Stimulated activated CD8-positive, alpha-beta memory T cell treated with anti-CD3 and anti-CD28 coated beads, Interleukin-7, amount 100 ng/mL, for 48 hours (primary cell): ENCODE measurements at regions not wholly inside any gene's neighbourhood (a gene's known extent, or its start where the extent isn't known, plus 50 kb on each side); places are given as distances from the start of the nearest gene placed in this dataset.
"Not testable (repeated sequence)": the region's sequence is repeated elsewhere in the genome, so short reads cannot be mapped to it uniquely, and the experiment has no call there.

Experiments used
- DNase-seq, 2 donors: peaks; one replicate each; pipeline ENCODE4 v3.0.0-alpha.2; 2020; ENCODE audit warnings: low read depth in 1 of 2; ENCODE audit errors: extremely low read depth in 1 of 2

DNA sequence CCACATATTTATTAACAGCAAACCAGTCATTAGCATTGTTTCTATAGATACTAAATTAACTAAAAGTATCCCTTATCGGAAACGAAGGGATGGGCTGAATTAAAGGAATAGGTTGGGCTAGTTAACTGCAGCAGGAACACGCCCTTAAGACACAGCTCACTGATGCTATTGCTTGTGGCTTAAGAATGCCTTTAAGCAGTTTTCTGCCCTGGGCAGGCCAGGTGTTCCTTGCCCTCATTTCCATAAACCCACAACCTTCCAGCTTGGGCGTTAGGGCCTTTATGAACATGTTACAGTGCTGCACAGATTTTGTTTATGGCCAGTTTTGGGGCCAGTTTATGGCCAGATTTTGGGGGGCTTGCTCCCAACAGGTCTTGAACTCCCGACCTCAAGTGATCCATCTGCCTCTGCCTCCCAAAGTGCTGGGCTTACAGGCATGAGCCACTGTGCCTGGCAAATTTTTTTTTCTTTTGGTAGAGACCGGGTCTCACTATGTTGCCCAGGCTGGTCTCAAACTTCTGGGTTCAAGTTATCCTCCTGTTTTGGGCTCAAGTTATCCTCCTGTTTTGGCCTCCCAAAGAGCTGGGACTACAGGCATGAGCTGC, 90.1 kb upstream of the GRIN2A start:
- DNase-seq: not testable (repeated sequence)

DNA sequence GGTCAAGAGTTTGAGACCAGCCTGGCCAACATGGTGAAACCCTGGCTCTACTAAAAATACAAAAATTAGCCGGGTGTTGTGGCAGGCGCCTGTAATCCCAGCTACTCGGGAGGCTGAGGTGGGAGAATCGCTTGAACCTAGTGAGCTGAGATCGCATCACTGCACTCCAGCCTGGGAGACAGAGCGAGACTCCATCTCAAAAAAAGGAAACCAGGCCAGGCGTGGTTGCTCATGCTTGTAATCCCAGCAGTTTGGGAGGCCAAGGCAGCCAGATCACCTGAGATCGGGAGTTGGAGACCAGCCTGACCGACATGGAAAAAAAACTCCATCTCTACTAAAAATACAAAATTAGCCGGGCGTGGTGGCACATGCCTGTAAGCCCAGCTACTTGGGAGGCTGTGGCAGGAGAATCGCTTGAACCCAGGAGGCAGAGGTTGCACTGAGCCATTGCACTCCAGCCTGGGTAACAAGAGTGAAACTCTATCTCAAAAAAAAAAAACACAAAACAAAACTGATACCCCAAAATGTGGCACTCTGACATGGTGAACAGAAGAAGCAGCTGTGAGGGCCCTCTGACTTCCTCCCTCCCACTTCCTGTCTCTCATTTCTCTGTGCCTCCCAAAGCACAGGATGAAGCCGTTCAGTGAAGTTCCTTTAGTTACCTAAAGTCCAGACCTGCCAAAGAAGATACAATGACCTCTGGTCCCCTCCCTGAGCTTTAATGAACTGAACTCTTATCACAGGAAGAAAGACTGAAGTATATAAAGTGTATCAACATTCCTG, 93.2 kb upstream of the GRIN2A start:
- DNase-seq: not testable (repeated sequence)

DNA sequence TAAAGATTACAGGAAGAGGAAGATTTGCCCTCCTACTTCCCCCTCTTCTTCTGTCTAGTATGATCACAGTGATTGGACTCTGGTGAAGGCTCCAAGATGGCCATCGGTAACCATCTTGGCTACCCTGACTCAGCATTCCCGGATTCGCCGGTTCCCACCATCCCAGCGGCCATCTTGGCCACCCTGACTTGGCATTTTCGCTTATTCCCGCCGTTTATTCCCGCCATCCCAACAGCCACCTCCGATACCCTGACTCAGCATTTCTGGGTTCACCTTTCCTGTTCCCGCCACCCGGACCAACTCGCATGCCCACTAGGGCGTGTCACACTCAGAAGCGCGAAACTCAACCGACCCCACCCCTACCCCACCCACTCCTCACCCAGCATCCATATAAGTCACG, 95.4 kb upstream of the GRIN2A start:
- no peak for DNase-seq

DNA sequence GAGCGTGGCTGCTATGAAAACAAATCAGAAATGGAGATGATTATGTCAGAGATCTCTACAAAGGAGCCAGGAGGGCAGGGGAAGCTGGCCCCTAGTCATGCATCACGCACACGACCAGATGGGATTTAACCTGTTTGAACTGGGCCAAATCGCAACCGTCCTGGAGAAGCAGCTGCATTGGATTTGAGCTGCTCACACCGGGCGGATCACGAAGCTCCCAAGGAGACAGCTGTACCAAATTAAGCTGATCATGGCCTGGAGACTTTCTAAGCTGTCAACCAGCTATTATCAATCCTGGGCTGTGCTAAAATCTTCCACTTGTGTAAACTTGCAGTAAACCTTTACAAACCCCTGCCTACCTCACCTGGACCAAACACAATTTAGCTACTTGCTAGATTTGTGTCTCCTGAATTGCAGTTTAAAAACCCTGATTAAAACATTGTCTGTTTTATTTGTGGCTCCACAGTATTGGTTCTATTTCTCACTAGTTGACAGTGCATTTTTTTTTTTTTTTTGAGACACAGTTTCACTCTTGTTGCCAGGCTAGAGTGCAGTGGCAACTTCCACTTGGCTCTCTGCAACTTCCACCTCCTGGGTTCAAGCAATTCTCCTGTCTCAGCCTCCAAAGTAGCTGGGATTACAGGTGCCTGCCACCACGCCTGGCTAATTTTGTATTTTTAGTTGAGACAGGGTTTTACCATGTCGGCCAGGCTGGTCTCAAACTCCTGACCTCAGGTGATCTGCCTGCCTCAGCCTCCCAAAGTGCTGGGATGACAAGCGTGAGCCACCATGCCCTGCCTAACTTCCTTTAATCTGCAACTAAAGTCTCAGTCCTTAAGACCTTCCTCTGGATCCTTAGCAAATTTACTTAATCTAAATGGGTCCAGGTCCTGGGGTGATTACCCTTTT, 98.3 kb upstream of the GRIN2A start:
- DNase-seq: no peak

DNA sequence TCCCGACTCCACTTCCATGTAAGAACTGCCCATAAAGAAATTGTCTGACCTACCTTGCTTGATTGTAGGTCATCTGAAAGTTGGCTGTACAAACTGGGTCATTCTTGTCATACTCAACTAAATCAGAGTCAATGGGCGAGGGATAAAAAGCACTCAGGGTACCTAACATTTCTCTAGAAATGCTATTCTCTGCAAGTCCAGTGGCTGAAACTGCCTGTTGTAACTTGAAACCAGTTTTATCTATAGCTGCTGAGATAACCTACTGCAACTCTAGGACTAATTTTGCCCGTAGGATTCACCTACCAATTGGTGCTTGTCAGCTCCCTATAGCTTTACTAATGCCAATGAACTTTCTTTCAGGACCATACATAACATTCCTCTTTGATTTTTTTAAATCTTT, 100.1 kb upstream of the GRIN2A start:
- DNase-seq: no peak

DNA sequence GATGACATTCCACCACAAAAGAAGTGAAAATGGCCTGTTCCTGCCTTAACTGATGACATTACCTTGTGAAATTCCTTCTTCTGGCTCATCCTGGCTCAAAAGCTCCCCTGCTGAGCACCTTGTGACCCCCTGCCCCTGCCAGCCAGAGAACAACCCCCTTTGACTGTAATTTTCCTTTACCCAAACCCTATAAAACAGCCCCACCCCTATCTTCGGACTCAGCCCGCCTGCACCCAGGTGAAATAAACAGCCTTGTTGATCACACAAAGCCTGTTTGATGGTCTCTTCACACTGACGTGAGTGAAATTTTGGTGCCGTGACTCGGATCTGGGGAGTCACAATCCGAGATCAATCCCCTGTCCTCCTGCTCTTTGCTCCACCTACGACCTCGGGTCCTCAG, 101.0 kb upstream of the GRIN2A start:
- not testable (repeated sequence) for DNase-seq

DNA sequence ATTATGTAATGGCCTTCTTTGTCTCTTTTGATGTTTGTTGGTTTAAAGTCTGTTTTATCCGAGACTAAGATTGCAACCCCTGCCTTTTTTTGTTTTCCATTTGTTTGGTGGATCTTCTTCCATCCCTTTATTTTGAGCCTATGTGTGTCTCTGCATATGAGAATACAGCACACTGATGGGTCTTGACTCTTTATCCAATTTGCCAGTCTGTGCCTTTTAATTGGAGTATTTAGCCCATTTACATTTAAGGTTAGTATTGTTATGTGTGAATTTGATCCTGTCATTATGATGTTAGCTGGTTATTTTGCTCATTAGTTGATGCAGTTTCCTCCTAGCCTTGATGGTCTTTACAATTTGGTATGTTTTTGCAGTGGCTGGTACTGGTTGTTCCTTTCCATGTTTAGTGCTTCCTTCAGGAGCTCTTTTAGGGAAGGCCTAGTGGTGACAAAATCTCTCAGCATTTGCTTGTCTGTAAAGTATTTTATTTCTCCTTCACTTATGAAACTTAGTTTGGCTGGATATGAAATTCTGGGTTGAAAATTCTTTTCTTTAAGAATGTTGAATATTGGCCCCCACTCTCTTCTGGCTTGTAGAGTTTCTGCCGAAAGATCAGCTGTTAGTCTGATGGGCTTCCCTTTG, 95.3 kb upstream of the ATF7IP2 start:
- DNase-seq: not testable (repeated sequence)

DNA sequence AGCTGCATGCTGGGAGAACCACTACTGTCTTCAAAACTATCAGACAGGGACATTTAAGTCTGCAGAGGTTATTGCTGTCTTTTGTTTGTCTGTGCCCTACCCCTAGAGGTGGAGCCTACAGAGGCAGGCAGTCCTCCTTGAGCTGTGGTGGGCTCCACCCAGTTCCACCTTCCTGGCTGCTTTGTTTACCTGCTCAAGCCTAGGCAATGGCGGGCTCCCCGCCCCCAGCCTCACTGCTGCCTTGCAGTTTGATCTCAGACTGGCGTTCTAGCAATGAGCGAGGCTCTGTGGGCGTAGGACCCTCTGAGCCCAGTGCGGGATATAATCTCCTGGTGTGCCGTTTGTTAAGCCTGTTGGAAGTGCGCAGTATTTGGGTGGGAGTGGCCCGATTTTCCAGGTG, 93.7 kb upstream of the ATF7IP2 start:
- DNase-seq: not testable (repeated sequence)

DNA sequence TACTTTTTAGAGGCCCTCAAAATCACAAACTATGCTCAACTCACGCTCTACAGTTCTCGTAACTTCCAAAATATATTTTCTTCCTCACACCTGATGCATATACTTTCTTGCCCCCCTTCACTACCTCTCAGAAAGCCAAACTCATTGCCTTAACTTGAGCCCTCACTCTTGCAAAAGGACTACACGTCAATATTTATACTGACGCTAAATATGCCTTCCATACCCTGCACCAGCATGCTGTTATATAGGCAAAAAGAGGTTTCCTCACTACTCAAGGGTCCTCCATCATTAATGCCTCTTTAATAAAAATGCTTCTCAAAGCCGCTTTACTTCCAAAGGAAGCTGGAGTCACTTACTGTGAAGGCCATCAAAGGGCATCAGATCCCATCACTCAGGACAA, 92.9 kb upstream of the ATF7IP2 start:
- not testable (repeated sequence) for DNase-seq

DNA sequence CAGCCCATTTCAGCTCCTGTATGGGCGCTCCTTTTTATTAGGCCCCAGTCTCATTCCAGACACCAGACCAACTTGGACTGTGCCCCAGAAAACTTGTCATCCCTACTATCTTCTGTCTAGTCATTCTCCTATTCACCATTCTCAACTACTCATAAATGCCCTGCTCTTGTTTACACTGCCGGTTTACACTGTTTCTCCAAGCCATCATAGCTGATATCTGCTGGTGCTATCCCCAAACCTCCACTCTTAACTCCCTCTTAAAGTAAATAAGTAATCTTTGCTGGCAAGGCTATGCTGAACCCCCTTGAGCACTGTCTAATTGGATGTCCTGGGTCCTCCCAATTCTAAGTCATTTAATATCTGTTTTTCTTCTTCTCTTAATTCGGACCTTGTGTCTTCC, 91.7 kb upstream of the ATF7IP2 start:
- not testable (repeated sequence) for DNase-seq

DNA sequence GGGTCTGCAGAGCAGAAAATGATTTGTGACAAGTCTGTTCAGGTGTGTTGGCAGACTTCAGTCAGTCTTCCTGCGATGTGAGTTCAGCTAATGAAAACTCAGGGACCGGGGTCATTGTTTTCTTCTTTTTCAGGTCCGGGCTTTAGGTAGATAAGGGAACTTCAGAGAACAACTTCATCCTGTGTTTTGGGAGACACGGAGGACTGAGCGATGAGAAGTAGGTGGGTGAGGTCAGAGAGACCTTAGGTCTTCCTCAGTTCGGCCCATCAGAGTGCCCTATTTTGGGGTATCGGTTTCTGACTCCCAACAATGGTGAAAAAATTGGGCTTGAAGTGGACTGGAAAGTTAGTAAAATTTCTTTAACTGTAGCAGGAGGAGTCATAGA, 88.9 kb upstream of the ATF7IP2 start:
- no peak for DNase-seq

DNA sequence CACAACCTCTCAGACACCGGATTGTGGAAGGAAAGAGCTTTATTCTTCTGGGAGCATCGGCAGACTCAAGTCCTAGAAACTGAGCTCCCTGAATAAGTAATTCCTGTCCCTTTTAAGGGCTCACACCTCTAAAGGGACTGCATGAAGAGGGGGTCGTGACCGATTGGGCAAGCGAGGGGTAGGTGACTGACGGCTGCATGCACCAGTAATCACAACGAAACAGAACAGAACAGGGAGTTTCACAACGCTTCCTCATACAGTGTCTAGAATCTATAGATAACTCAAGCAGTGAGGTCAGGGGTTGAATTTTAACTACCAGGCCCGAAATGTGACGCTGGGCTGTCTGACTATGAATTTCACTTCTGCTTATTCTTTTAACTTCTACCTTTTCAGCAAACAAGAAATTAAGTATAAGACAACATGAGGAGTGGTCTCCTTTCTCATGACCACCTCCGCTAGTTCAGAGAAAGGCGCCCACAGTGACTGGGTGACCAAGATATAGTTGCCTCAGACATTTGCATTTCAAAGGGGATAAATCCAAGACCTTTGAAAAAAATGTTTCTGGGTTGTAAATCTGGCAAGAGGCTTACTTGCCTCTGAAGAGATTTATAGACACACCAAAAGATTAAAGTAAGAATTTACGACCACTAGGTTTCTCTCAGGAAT, 88.4 kb upstream of the ATF7IP2 start:
- no peak for DNase-seq

DNA sequence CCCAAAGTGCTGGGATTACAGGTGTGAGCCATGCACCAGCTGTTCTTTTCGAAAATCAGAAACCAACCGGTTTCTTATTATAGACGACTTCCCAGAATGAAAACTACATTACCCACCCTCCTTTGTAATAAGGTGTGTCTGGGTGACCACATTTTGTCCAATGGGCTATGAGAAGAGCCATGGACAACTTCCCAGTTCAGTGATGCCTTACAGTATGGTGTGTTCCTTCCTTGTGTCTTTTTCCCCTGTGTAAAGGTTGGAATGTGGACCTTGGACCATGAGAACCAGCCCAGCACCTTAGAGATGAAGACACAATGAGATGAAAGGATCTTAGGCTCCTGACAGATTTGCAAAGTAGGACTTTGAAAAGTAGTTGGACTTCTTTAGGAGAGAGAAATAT, 85.0 kb upstream of the ATF7IP2 start:
- no peak for DNase-seq

DNA sequence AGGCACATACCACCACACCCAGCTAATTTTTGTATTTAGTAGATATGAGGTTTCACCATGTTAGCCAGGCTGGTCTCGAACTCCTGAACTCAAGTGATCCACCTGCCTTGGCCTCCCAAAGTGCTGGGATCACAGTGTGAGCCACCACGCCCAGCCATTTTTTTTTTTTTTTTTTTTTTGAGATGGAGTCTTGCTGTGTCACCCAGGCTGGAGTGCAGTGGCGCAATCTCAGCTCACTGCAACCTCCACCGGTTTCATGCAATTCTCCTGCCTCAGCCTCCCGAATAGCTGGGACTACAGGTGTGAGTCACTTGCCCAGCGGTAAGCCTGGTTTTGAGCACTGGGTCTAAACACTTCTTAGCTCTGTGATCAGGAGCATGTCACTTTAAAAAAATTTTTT, 84.3 kb upstream of the ATF7IP2 start:
- not testable (repeated sequence) for DNase-seq

DNA sequence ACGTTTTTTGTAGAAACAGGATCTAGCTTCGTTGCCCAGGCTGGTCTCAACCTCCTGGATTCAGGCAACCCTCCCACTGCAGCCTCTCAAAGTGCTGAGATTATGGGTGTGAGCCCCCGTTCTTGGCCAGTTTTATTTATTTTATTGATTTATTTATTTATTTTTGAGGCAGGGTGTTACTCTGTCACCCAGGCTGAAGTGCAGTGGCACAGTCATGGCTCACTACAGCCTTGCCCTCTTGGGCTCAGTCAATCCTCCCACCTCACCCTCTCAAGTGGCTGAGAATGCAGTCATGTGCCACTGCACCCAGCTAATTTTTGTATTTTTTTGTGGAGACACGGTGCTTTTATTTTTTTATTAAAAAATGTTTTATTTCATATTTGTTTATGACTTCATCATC, 79.9 kb upstream of the ATF7IP2 start:
- DNase-seq: no peak

DNA sequence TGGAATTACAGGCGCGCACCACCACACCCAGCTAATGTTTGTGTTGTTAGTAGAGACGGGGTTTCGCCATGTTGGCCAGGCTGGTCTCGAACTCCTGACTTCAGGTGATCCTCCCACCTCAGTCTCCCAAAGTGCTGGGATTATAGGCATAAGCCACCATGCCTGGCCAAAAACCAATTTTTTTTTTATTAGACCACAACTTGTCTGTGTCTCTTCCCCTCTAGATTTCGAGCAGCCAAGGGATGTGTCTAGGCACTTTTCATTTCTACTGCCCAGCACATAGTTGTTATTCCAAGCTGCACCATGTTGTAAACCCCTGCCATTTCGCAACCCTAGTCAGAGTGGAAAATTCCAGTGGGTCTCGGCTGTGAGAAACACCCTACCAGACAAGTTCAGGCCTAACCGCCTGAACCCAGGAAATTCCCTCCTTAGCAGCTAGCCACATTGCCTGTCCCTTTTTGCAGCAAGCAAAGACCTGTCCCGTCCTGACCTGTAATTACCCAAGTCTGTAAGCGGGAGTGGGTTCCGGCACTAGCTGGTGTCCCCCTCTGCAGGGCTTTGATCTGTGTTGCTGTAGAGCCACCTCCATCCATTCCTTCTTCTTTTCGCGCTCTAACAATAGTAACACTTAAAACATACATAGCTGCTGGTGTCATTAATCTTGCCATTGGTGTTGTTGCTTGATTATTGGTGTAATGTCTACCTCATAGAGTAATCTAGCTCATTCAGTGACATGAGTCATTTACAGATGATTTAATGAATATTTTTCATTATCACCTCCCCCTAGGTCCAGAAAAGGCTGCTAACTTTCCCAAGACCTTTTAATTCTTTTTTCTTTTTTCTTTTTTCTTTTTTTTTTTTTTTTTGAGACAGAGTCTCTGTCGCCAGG, 77.3 kb upstream of the ATF7IP2 start:
- DNase-seq: no peak

DNA sequence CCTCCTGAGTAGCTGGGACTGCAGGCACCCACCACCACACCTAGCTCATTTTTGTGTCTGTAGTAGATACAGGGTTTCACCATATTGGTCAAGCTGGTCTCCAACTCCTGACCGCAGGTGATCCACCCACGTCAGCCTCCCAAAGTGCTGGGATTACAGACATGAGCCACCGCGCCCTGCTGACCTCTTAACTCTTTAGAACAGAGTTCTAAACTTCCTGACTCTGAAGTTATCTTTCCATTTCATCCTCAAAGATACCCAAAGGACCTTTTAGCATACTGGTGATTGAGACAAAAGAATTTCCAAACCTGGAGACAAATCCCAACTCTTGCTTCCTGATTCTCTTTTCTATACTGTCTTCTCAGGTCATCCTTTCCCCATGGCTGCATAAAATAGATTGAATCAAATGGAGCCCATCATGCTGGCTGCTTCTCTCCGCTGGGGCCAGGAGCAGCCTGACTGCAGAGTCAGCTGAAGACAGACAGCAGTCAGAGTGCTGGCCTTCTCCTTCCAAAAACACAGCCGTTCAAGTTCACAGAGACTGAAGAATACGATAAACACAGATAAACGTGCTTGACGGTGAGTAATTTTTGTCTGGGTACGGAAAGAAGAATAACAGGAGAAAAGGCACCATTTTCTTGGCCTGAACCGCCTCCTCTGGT, 76.5 kb upstream of the ATF7IP2 start:
- DNase-seq: no peak

DNA sequence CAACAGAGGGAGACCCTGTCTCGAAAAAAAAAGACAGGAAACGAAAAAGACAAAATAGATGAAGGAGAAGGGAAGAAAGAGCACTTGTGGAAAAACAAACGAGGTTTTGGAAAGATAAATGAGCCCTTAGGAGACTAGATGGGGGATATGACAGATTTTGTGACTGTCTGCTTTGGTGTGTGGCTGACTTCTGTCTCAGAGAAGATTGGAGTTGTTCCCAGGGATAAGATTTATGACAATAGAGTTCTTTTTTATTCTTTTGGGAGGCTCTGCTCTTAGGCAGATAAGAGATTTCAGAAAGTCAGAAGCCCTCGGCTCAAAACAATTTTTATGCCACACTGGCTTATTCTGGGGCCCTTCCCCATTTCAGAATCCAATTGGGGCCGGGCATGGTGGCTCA, 73.9 kb upstream of the ATF7IP2 start:
- DNase-seq: no peak
